ENCODE measurements at regions not wholly inside any gene's neighbourhood (a gene's known extent, or its start where the extent isn't known, plus 50 kb on each side); places are given as distances from the start of the nearest gene placed in this dataset.
"Not testable (repeated sequence)": the region's sequence is repeated elsewhere in the genome, so short reads cannot be mapped to it uniquely, and the experiment has no call there.

DNA sequence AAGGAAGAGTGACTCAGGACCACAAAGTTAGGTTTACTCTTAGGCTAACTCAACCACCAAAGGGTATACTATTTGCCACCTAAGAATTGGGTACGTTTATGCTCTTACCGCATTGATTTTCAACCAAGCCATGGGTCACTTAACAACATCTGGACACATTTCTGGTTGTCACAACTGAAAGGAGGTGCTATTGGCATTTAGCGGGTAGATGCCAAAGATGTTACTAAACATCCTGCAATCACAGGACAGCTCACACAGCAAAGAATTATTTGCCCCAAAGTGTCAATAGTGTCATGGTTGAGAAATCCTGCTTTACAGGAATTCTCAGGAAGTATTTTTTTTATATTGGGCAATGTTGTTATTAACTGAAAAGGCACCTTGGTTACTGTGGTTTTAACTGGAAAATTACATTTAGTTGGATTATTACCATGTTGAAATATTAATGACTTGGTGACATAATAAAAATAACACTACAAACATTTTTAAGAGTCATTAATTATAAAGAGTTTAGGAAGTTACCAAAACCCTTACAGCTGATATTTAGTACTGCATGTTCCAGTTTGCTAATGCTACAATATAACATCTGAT is 185.0 kb upstream of the TMEM196 start:
- H3K36me3 ChIP-seq (ENCODE audit: control insufficient read depth, insufficient read depth, low read length) = peaks cover 93% of the 10 kb centered on the region
- peaks cover 40% of the 10 kb centered on the region for H3K9me3 ChIP-seq (ENCODE audit: control insufficient read depth, insufficient read depth, low read depth, low read length)
- H3K4me1 ChIP-seq (ENCODE audit: control insufficient read depth, insufficient read depth, low read length) = no peaks in the 10 kb centered on the region
- H3K9ac ChIP-seq (ENCODE audit: low read length) = no peak overlapping the region
- H3K4me3 ChIP-seq (ENCODE audit: low read depth, low read length) = no peak overlapping the region
- H3K27me3 ChIP-seq (ENCODE audit: control insufficient read depth, insufficient read depth, low read length) = no peaks in the 10 kb centered on the region
- no peak overlapping the region for H3K27ac ChIP-seq (ENCODE audit: low read depth, low read length)

DNA sequence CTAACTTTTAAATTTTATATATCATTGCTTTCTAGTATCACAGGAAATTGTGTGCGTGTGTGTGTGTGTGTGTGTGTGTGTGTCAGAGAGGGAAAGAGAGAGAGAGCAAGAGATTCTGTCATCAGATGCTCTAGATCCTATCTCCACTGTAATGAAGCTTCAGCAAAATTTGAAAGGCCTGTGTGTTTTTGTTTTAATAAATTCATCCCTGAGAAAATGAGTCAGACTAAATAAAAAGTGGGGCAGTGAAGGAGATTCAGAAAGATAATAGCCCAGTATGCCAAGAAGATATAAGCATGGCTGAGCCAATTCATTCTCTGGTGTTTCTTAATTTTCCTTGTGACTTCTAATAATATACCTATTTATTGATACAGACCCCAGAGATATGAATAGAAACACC is 184.2 kb upstream of the TMEM196 start:
- H3K4me1 ChIP-seq (ENCODE audit: control insufficient read depth, insufficient read depth, low read length) = no peaks in the 10 kb centered on the region
- peaks cover 43% of the 10 kb centered on the region for H3K9me3 ChIP-seq (ENCODE audit: control insufficient read depth, insufficient read depth, low read depth, low read length)
- peaks cover 86% of the 10 kb centered on the region for H3K36me3 ChIP-seq (ENCODE audit: control insufficient read depth, insufficient read depth, low read length)
- H3K27me3 ChIP-seq (ENCODE audit: control insufficient read depth, insufficient read depth, low read length) = no peaks in the 10 kb centered on the region
- no peak overlapping the region for H3K4me3 ChIP-seq (ENCODE audit: low read depth, low read length)
- no peak overlapping the region for H3K9ac ChIP-seq (ENCODE audit: low read length)
- no peak overlapping the region for H3K27ac ChIP-seq (ENCODE audit: low read depth, low read length)

GRCh38 chr7:19954166-19954565 is 180.7 kb upstream of the TMEM196 start:
- Histone ChIP-seq H3K9me3 (ENCODE audit: control insufficient read depth, insufficient read depth, low read depth, low read length) (peaks cover 49% of the 10 kb centered on the region), H3K36me3 (ENCODE audit: control insufficient read depth, insufficient read depth, low read length) (peaks cover 56% of the 10 kb centered on the region)
- not testable (repeated sequence) for H3K9ac ChIP-seq (ENCODE audit: low read length); H3K27ac ChIP-seq (ENCODE audit: low read depth, low read length); H3K27me3 ChIP-seq (ENCODE audit: control insufficient read depth, insufficient read depth, low read length); H3K4me3 ChIP-seq (ENCODE audit: low read depth, low read length); H3K4me1 ChIP-seq (ENCODE audit: control insufficient read depth, insufficient read depth, low read length)

GRCh38 chr7:19953411-19953810 is 180.0 kb upstream of the TMEM196 start:
- not testable (repeated sequence) for H3K9ac ChIP-seq (ENCODE audit: low read length); H3K4me1 ChIP-seq (ENCODE audit: control insufficient read depth, insufficient read depth, low read length); H3K27me3 ChIP-seq (ENCODE audit: control insufficient read depth, insufficient read depth, low read length); H3K27ac ChIP-seq (ENCODE audit: low read depth, low read length); H3K4me3 ChIP-seq (ENCODE audit: low read depth, low read length)
- Histone ChIP-seq H3K36me3 (ENCODE audit: control insufficient read depth, insufficient read depth, low read length) (peaks cover 51% of the 10 kb centered on the region), H3K9me3 (ENCODE audit: control insufficient read depth, insufficient read depth, low read depth, low read length) (peaks cover 52% of the 10 kb centered on the region)

- Histone ChIP-seq H3K36me3 (ENCODE audit: control insufficient read depth, insufficient read depth, low read length) (peaks cover 23% of the 10 kb centered on the region), H3K4me3 (ENCODE audit: low read depth, low read length) (no peak overlapping the region), H3K27ac (ENCODE audit: low read depth, low read length) (no peak overlapping the region), H3K4me1 (ENCODE audit: control insufficient read depth, insufficient read depth, low read length) (no peaks in the 10 kb centered on the region), H3K9ac (ENCODE audit: low read length) (no peak overlapping the region), H3K27me3 (ENCODE audit: control insufficient read depth, insufficient read depth, low read length) (no peaks in the 10 kb centered on the region), H3K9me3 (ENCODE audit: control insufficient read depth, insufficient read depth, low read depth, low read length) (peaks cover 12% of the 10 kb centered on the region; the same call in 1 of the 2 replicates)
These were observed 174.7 kb upstream of the TMEM196 start for GRCh38 chr7:19948160-19948559.

GRCh38 chr7:19944363-19945120 is 171.1 kb upstream of the TMEM196 start:
- Histone ChIP-seq H3K27ac (ENCODE audit: low read depth, low read length) (no peak overlapping the region), H3K4me3 (ENCODE audit: low read depth, low read length) (no peak overlapping the region), H3K4me1 (ENCODE audit: control insufficient read depth, insufficient read depth, low read length) (no peaks in the 10 kb centered on the region)

DNA sequence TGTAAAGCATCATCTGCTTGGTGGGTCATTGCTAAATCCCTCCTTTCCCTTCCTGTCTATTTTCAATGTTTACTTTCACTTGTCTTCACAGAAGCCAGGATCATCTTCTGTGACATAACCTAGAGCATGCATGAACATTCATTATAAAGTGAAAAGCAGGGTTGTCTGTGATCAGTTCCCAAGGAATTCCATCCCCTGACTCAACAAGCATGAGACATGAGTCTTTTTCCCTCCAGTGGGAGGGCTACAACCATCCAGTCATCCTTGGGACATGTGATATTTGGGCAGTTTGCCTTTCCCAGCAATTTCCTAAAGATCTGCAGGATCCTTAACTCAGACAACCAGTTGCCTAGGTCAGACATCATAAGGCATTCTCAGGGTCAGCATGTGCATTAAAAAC is 166.3 kb upstream of the TMEM196 start:
- Histone ChIP-seq H3K9ac (ENCODE audit: low read length) (no peak overlapping the region), H3K27ac (ENCODE audit: low read depth, low read length) (no peak overlapping the region)

More at GRCh38 chr7:19944363-19945120, 171.1 kb upstream of the TMEM196 start:
- Histone ChIP-seq H3K27me3 (ENCODE audit: control insufficient read depth, insufficient read depth, low read length) (no peaks in the 10 kb centered on the region), H3K9ac (ENCODE audit: low read length) (no peak overlapping the region), H3K9me3 (ENCODE audit: control insufficient read depth, insufficient read depth, low read depth, low read length) (0 out of 2 replicates have a peak, but pooled peaks cover 3% of the 10 kb centered on the region), H3K36me3 (ENCODE audit: control insufficient read depth, insufficient read depth, low read length) (peaks cover 45% of the 10 kb centered on the region)

GRCh38 chr7:19932549-19933249 is 159.3 kb upstream of the TMEM196 start:
- Histone ChIP-seq H3K9ac (ENCODE audit: low read length) (no peak overlapping the region), H3K27ac (ENCODE audit: low read depth, low read length) (no peak overlapping the region), H3K4me3 (ENCODE audit: low read depth, low read length) (no peak overlapping the region), H3K9me3 (ENCODE audit: control insufficient read depth, insufficient read depth, low read depth, low read length) (no peaks in the 10 kb centered on the region), H3K4me1 (ENCODE audit: control insufficient read depth, insufficient read depth, low read length) (no peaks in the 10 kb centered on the region), H3K36me3 (ENCODE audit: control insufficient read depth, insufficient read depth, low read length) (peaks cover 20% of the 10 kb centered on the region), H3K27me3 (ENCODE audit: control insufficient read depth, insufficient read depth, low read length) (no peaks in the 10 kb centered on the region)

More for the DNA sequence above, 166.3 kb upstream of the TMEM196 start:
- Histone ChIP-seq H3K9me3 (ENCODE audit: control insufficient read depth, insufficient read depth, low read depth, low read length) (no peaks in the 10 kb centered on the region), H3K4me3 (ENCODE audit: low read depth, low read length) (no peak overlapping the region), H3K36me3 (ENCODE audit: control insufficient read depth, insufficient read depth, low read length) (peaks cover 38% of the 10 kb centered on the region), H3K4me1 (ENCODE audit: control insufficient read depth, insufficient read depth, low read length) (no peaks in the 10 kb centered on the region), H3K27me3 (ENCODE audit: control insufficient read depth, insufficient read depth, low read length) (no peaks in the 10 kb centered on the region)

- Histone ChIP-seq H3K27me3 (ENCODE audit: control insufficient read depth, insufficient read depth, low read length) (no peaks in the 10 kb centered on the region), H3K36me3 (ENCODE audit: control insufficient read depth, insufficient read depth, low read length) (peaks cover 15% of the 10 kb centered on the region), H3K27ac (ENCODE audit: low read depth, low read length) (no peak overlapping the region), H3K4me3 (ENCODE audit: low read depth, low read length) (no peak overlapping the region), H3K9me3 (ENCODE audit: control insufficient read depth, insufficient read depth, low read depth, low read length) (no peaks in the 10 kb centered on the region), H3K4me1 (ENCODE audit: control insufficient read depth, insufficient read depth, low read length) (no peaks in the 10 kb centered on the region), H3K9ac (ENCODE audit: low read length) (no peak overlapping the region)
These were observed 157.4 kb upstream of the TMEM196 start for GRCh38 chr7:19930851-19931250.

- H3K4me3 ChIP-seq (ENCODE audit: low read depth, low read length) = no peak overlapping the region
- peaks cover 15% of the 10 kb centered on the region for H3K36me3 ChIP-seq (ENCODE audit: control insufficient read depth, insufficient read depth, low read length)
- no peak overlapping the region for H3K9ac ChIP-seq (ENCODE audit: low read length)
- no peaks in the 10 kb centered on the region for H3K4me1 ChIP-seq (ENCODE audit: control insufficient read depth, insufficient read depth, low read length)
- no peak overlapping the region for H3K27ac ChIP-seq (ENCODE audit: low read depth, low read length)
- H3K9me3 ChIP-seq (ENCODE audit: control insufficient read depth, insufficient read depth, low read depth, low read length) = no peaks in the 10 kb centered on the region
- H3K27me3 ChIP-seq (ENCODE audit: control insufficient read depth, insufficient read depth, low read length) = no peaks in the 10 kb centered on the region
These were observed 156.6 kb upstream of the TMEM196 start for GRCh38 chr7:19930051-19930450.

- H3K9me3 ChIP-seq (ENCODE audit: control insufficient read depth, insufficient read depth, low read depth, low read length) = no peaks in the 10 kb centered on the region
- H3K27ac ChIP-seq (ENCODE audit: low read depth, low read length) = no peak overlapping the region
- no peak overlapping the region for H3K4me3 ChIP-seq (ENCODE audit: low read depth, low read length)
- no peaks in the 10 kb centered on the region for H3K27me3 ChIP-seq (ENCODE audit: control insufficient read depth, insufficient read depth, low read length)
- no peak overlapping the region for H3K9ac ChIP-seq (ENCODE audit: low read length)
- H3K36me3 ChIP-seq (ENCODE audit: control insufficient read depth, insufficient read depth, low read length) = peaks cover 10% of the 10 kb centered on the region
- no peaks in the 10 kb centered on the region for H3K4me1 ChIP-seq (ENCODE audit: control insufficient read depth, insufficient read depth, low read length)
These were observed 154.8 kb upstream of the TMEM196 start for GRCh38 chr7:19928247-19928646.

All from HUES6 (cell line).